Activated T-helper 2 cell treated with anti-CD3 and anti-CD28 coated beads, Interferon-gamma antibody, Interleukin-2, Interleukin-4, amounts not matched to agents 10 μg/mL and 5 μg/mL and 100 μg/mL, durations not matched to agents 14 hours and 24 hours and 36 hours (primary cell): ENCODE measurements at regions not wholly inside any gene's neighbourhood (a gene's known extent, or its start where the extent isn't known, plus 50 kb on each side); places are given as distances from the start of the nearest gene placed in this dataset.
"Not testable (repeated sequence)": the region's sequence is repeated elsewhere in the genome, so short reads cannot be mapped to it uniquely, and the experiment has no call there.

Source experiments
- DNase-seq: peaks from one replicate; pipeline ENCODE4 v3.0.0; 2021; ENCODE audit warnings: low spot score
- H3K27ac Mint-ChIP-seq: one replicate; pipeline ENCODE4 v1.8.0; 2021; ENCODE audit warnings: mixed read lengths
- H3K27me3 Mint-ChIP-seq: one replicate; pipeline ENCODE4 v1.8.0; 2021; ENCODE audit warnings: low read depth, mixed read lengths
- H3K36me3 Mint-ChIP-seq: one replicate; pipeline ENCODE4 v1.8.0; 2021; ENCODE audit warnings: low read depth, mixed read lengths
- H3K4me1 Mint-ChIP-seq: one replicate; pipeline ENCODE4 v1.8.0; 2021; ENCODE audit warnings: low read depth, mixed read lengths
- H3K4me3 Mint-ChIP-seq: one replicate; pipeline ENCODE4 v1.8.0; 2021; ENCODE audit warnings: low read depth, mild to moderate bottlenecking, moderate library complexity, mixed read lengths
- H3K9me3 Mint-ChIP-seq: one replicate; pipeline ENCODE4 v1.8.0; 2021; ENCODE audit warnings: mixed read lengths
- intact Hi-C: fragments of 100-400 bp; cut with micrococcal nuclease; formaldehyde crosslinking; loops from one replicate; pipeline ENCODE4 v1.15.1; 2023

- Mint-ChIP-seq H3K4me1 (no peaks in the 10 kb centered on the region), H3K36me3 (no peaks in the 10 kb centered on the region), H3K9me3 (peaks cover 21% of the 10 kb centered on the region), H3K27ac (no peak overlapping the region), H3K27me3 (peaks cover 7% of the 10 kb centered on the region), H3K4me3 (no peak overlapping the region)
- DNase-seq: no peak
- intact Hi-C loops: no loop called here
Measured at GRCh38 chr9:7433508-7434292, 365.9 kb downstream of the DMAC1 start.

GRCh38 chr9:7432989-7433388 lies 366.6 kb downstream of the DMAC1 start:
- no peak overlapping the region for H3K27ac Mint-ChIP-seq
- H3K4me3 Mint-ChIP-seq: no peak overlapping the region
- intact Hi-C loops: no loop called here
- no peaks in the 10 kb centered on the region for H3K4me1 Mint-ChIP-seq
- DNase-seq: no peak
- H3K27me3 Mint-ChIP-seq: peaks cover 7% of the 10 kb centered on the region
- H3K36me3 Mint-ChIP-seq: no peaks in the 10 kb centered on the region
- peaks cover 21% of the 10 kb centered on the region for H3K9me3 Mint-ChIP-seq

GRCh38 chr9:7417397-7417796 lies 382.2 kb downstream of the DMAC1 start:
- peaks cover 20% of the 10 kb centered on the region for H3K27me3 Mint-ChIP-seq
- DNase-seq, H3K4me1 Mint-ChIP-seq, H3K4me3 Mint-ChIP-seq, H3K27ac Mint-ChIP-seq, H3K36me3 Mint-ChIP-seq, H3K9me3 Mint-ChIP-seq, intact Hi-C loops: not testable (repeated sequence)

- no peak overlapping the region for H3K27ac Mint-ChIP-seq
- H3K27me3 Mint-ChIP-seq: peaks cover 22% of the 10 kb centered on the region
- H3K36me3 Mint-ChIP-seq: no peaks in the 10 kb centered on the region
- no peak overlapping the region for H3K4me3 Mint-ChIP-seq
- DNase-seq: no peak
- H3K9me3 Mint-ChIP-seq: peaks cover 5% of the 10 kb centered on the region
- intact Hi-C loops: no loop called here
- no peaks in the 10 kb centered on the region for H3K4me1 Mint-ChIP-seq
Measured at GRCh38 chr9:7415836-7416235, 383.7 kb downstream of the DMAC1 start.

- peaks cover 6% of the 10 kb centered on the region for H3K36me3 Mint-ChIP-seq
- no peak overlapping the region for H3K27ac Mint-ChIP-seq
- no peak overlapping the region for H3K4me3 Mint-ChIP-seq
- intact Hi-C loops: loop anchor here (5.0 to 10.0 kb wide), 6 partner anchors 352 to 1018 kb away; no protein-coding TSS in a partner anchor
- H3K4me1 Mint-ChIP-seq: peaks cover 37% of the 10 kb centered on the region
- DNase-seq: no peak
- peaks cover 13% of the 10 kb centered on the region for H3K9me3 Mint-ChIP-seq
- peaks cover 15% of the 10 kb centered on the region for H3K27me3 Mint-ChIP-seq
Measured at GRCh38 chr9:7408845-7409244, 390.7 kb downstream of the DMAC1 start.

GRCh38 chr9:7407246-7407645 lies 392.3 kb downstream of the DMAC1 start:
- Mint-ChIP-seq H3K27me3 (peaks cover 15% of the 10 kb centered on the region), H3K27ac (no peak overlapping the region), H3K36me3 (peaks cover 6% of the 10 kb centered on the region), H3K4me1 (peaks cover 42% of the 10 kb centered on the region), H3K9me3 (peaks cover 13% of the 10 kb centered on the region), H3K4me3 (no peak overlapping the region)
- intact Hi-C loops: loop anchor here (1.0 to 10.0 kb wide), 8 partner anchors 109 to 1020 kb away; no protein-coding TSS in a partner anchor
- no peak for DNase-seq

GRCh38 chr9:7405924-7406604 lies 393.5 kb downstream of the DMAC1 start:
- peaks cover 42% of the 10 kb centered on the region for H3K4me1 Mint-ChIP-seq
- H3K9me3 Mint-ChIP-seq: peaks cover 13% of the 10 kb centered on the region
- peak overlapping the region; percentile 40 for H3K27ac Mint-ChIP-seq
- no peak for DNase-seq
- intact Hi-C loops: loop anchor here (1.0 to 10.0 kb wide), 10 partner anchors 128 to 1021 kb away; no protein-coding TSS in a partner anchor
- peaks cover 6% of the 10 kb centered on the region for H3K36me3 Mint-ChIP-seq
- H3K4me3 Mint-ChIP-seq: no peak overlapping the region
- peaks cover 19% of the 10 kb centered on the region for H3K27me3 Mint-ChIP-seq

- peaks cover 13% of the 10 kb centered on the region for H3K9me3 Mint-ChIP-seq
- peaks cover 6% of the 10 kb centered on the region for H3K36me3 Mint-ChIP-seq
- H3K4me3 Mint-ChIP-seq: no peak overlapping the region
- H3K4me1 Mint-ChIP-seq: peaks cover 42% of the 10 kb centered on the region
- no peak for DNase-seq
- H3K27me3 Mint-ChIP-seq: peaks cover 27% of the 10 kb centered on the region
- intact Hi-C loops: loop anchor here (10.0 kb wide), 2 partner anchors 509 to 961 kb away; no protein-coding TSS in a partner anchor
- H3K27ac Mint-ChIP-seq: no peak overlapping the region
Measured at GRCh38 chr9:7403839-7404487, 395.6 kb downstream of the DMAC1 start.

GRCh38 chr9:7403028-7403389 lies 396.6 kb downstream of the DMAC1 start:
- DNase-seq: no peak
- H3K27me3 Mint-ChIP-seq: peaks cover 26% of the 10 kb centered on the region
- intact Hi-C loops: loop anchor here (10.0 kb wide), 2 partner anchors 508 to 962 kb away; no protein-coding TSS in a partner anchor
- no peak overlapping the region for H3K4me3 Mint-ChIP-seq
- peaks cover 9% of the 10 kb centered on the region for H3K9me3 Mint-ChIP-seq
- peaks cover 42% of the 10 kb centered on the region for H3K4me1 Mint-ChIP-seq
- no peak overlapping the region for H3K27ac Mint-ChIP-seq
- H3K36me3 Mint-ChIP-seq: peaks cover 4% of the 10 kb centered on the region

- no peak overlapping the region for H3K27ac Mint-ChIP-seq
- peaks cover 5% of the 10 kb centered on the region for H3K9me3 Mint-ChIP-seq
- peaks cover 39% of the 10 kb centered on the region for H3K4me1 Mint-ChIP-seq
- H3K36me3 Mint-ChIP-seq: peaks cover under 1% of the 10 kb centered on the region
- DNase-seq: no peak
- no peak overlapping the region for H3K4me3 Mint-ChIP-seq
- peaks cover 29% of the 10 kb centered on the region for H3K27me3 Mint-ChIP-seq
- intact Hi-C loops: loop anchor here (10.0 kb wide), 2 partner anchors 508 to 962 kb away; no protein-coding TSS in a partner anchor
Measured at GRCh38 chr9:7402334-7403027, 397.1 kb downstream of the DMAC1 start.

- peaks cover 35% of the 10 kb centered on the region for H3K27me3 Mint-ChIP-seq
- DNase-seq: no peak
- no peaks in the 10 kb centered on the region for H3K9me3 Mint-ChIP-seq
- H3K36me3 Mint-ChIP-seq: no peaks in the 10 kb centered on the region
- H3K27ac Mint-ChIP-seq: no peak overlapping the region
- H3K4me1 Mint-ChIP-seq: peaks cover 25% of the 10 kb centered on the region
- intact Hi-C loops: loop anchor here (10.0 kb wide), 2 partner anchors 506 to 964 kb away; no protein-coding TSS in a partner anchor
- H3K4me3 Mint-ChIP-seq: no peak overlapping the region
Measured at GRCh38 chr9:7401116-7401515, 398.5 kb downstream of the DMAC1 start.

- H3K4me3 Mint-ChIP-seq: no peak overlapping the region
- peaks cover 32% of the 10 kb centered on the region for H3K27me3 Mint-ChIP-seq
- no peak overlapping the region for H3K27ac Mint-ChIP-seq
- intact Hi-C loops: no loop called here
- no peaks in the 10 kb centered on the region for H3K4me1 Mint-ChIP-seq
- H3K36me3 Mint-ChIP-seq: no peaks in the 10 kb centered on the region
- DNase-seq: no peak
- no peaks in the 10 kb centered on the region for H3K9me3 Mint-ChIP-seq
Measured at GRCh38 chr9:7394002-7394774, 405.4 kb downstream of the DMAC1 start.
